HG03064 (cell line): ENCODE measurements at regions not wholly inside any gene's neighbourhood (a gene's known extent, or its start where the extent isn't known, plus 50 kb on each side); places are given as distances from the start of the nearest gene placed in this dataset.

Experiments
- ATAC-seq: cut with Tn5 transposase; IDR thresholded peaks from one replicate; pipeline ENCODE4 v1.9.1; 2021; ENCODE audit warnings: low read depth; ENCODE audit not compliant: unreplicated experiment

- no peak for ATAC-seq
Measured at GRCh38 chr2:215773728-215774127, 239.6 kb downstream of the MREG start.

GRCh38 chr2:215772634-215773563 is 240.5 kb downstream of the MREG start:
- no peak for ATAC-seq

- ATAC-seq, result no peak
Measured at GRCh38 chr2:215772003-215772402, 241.3 kb downstream of the MREG start.

- no peak for ATAC-seq
Measured at GRCh38 chr2:215771241-215771640, 242.1 kb downstream of the MREG start.

- ATAC-seq, result no peak
Measured at GRCh38 chr2:215770668-215771067, 242.7 kb downstream of the MREG start.

- ATAC-seq, result no peak
Measured at GRCh38 chr2:215769246-215769645, 244.1 kb downstream of the MREG start.

GRCh38 chr2:215767625-215768024 is 245.7 kb downstream of the MREG start:
- ATAC-seq, result no peak

- no peak for ATAC-seq
Measured at GRCh38 chr2:215765729-215766360, 247.5 kb downstream of the MREG start.

- no peak for ATAC-seq
Measured at GRCh38 chr2:215764441-215765048, 248.8 kb downstream of the MREG start.

- ATAC-seq, result no peak
Measured at GRCh38 chr2:215760557-215760956, 252.8 kb downstream of the MREG start.

GRCh38 chr2:215760091-215760490 is 253.3 kb downstream of the MREG start:
- ATAC-seq, result no peak

GRCh38 chr2:215758691-215759090 is 254.7 kb downstream of the MREG start:
- no peak for ATAC-seq

GRCh38 chr2:215756346-215756730 is 257.0 kb downstream of the MREG start:
- no peak for ATAC-seq

- no peak for ATAC-seq
Measured at GRCh38 chr2:215755641-215756345, 257.6 kb downstream of the MREG start.

GRCh38 chr2:215754546-215754945 is 258.8 kb downstream of the MREG start:
- ATAC-seq, result no peak

GRCh38 chr2:215753808-215754207 is 259.5 kb downstream of the MREG start:
- no peak for ATAC-seq

- ATAC-seq, result no peak
Measured at GRCh38 chr2:215752991-215753390, 260.4 kb downstream of the MREG start.

GRCh38 chr2:215752436-215752835 is 260.9 kb downstream of the MREG start:
- ATAC-seq, result no peak

- no peak for ATAC-seq
Measured at GRCh38 chr2:215751911-215752272, 261.5 kb downstream of the MREG start.

GRCh38 chr2:215751200-215751910 is 262.0 kb downstream of the MREG start:
- no peak for ATAC-seq
